Mesenchymal stem cell (in vitro differentiated cells and primary cell): ENCODE measurements at regions not wholly inside any gene's neighbourhood (a gene's known extent, or its start where the extent isn't known, plus 50 kb on each side); places are given as distances from the start of the nearest gene placed in this dataset.
"Not testable (repeated sequence)": the region's sequence is repeated elsewhere in the genome, so short reads cannot be mapped to it uniquely, and the experiment has no call there.

Experiments
- DNase-seq: peaks from one replicate; pipeline ENCODE4 v3.0.0-alpha.2; 2013
- H2AFZ ChIP-seq: one replicate; pipeline ENCODE4 v1.6.1; 2013; ENCODE audit warnings: low read depth, mild to moderate bottlenecking, control low read depth, inconsistent platforms, low read length, moderate library complexity
- H2AK5ac ChIP-seq: 2 replicates; pipeline ENCODE4 v1.6.1; 2013; ENCODE audit warnings: low read length, moderate library complexity, mild to moderate bottlenecking, inconsistent platforms; ENCODE audit not compliant: severe bottlenecking
- H2BK120ac ChIP-seq: one replicate; pipeline ENCODE4 v1.6.1; 2013; ENCODE audit warnings: low read depth, mild to moderate bottlenecking, inconsistent platforms, low read length, moderate library complexity
- H2BK12ac ChIP-seq, 2 experiments: one replicate each; pipeline ENCODE4 v1.6.1; 2013; ENCODE audit warnings: inconsistent platforms in 2 of 2, low read length in 2 of 2, mild to moderate bottlenecking in 2 of 2, moderate library complexity in 2 of 2, control low read depth in 1 of 2
- H2BK15ac ChIP-seq: one replicate; pipeline ENCODE4 v1.6.1; 2013; ENCODE audit warnings: mild to moderate bottlenecking, low read depth, inconsistent platforms; ENCODE audit not compliant: poor library complexity, severe bottlenecking
- H2BK5ac ChIP-seq: 2 replicates; pipeline ENCODE4 v1.6.1; 2013; ENCODE audit warnings: low read depth, mild to moderate bottlenecking, low read length, control low read depth, inconsistent platforms; ENCODE audit not compliant: poor library complexity, severe bottlenecking
- H3K14ac ChIP-seq, 2 experiments: one replicate each; pipeline ENCODE4 v1.6.1; 2013; ENCODE audit warnings: inconsistent platforms in 2 of 2, low read length in 2 of 2, control low read depth in 1 of 2, mild to moderate bottlenecking in 1 of 2, moderate library complexity in 1 of 2
- H3K18ac ChIP-seq, 2 experiments: one replicate each; pipeline ENCODE4 v1.6.1; 2013; ENCODE audit warnings: inconsistent platforms in 2 of 2, low read length in 2 of 2, control low read depth in 1 of 2, low read depth in 1 of 2, mild to moderate bottlenecking in 1 of 2
- H3K23ac ChIP-seq, 2 experiments: one replicate each; pipeline ENCODE4 v1.6.1; 2013; ENCODE audit warnings: inconsistent platforms in 2 of 2, low read length in 2 of 2, mild to moderate bottlenecking in 2 of 2, moderate library complexity in 2 of 2, control low read depth in 1 of 2
- H3K27ac ChIP-seq: 2 replicates; pipeline ENCODE4 v1.5.1; 2013; ENCODE audit warnings: mild to moderate bottlenecking, moderate library complexity, low read length, control low read depth, inconsistent platforms; ENCODE audit not compliant: poor library complexity, severe bottlenecking
- H3K27me3 ChIP-seq, 2 experiments: 2 replicates each; pipeline versions ENCODE4 v1.6.1 to v1.7.0; 2013; ENCODE audit warnings: low read length in 2 of 2, mild to moderate bottlenecking in 2 of 2, moderate library complexity in 2 of 2, control low read depth in 1 of 2, inconsistent platforms in 1 of 2; ENCODE audit not compliant: control insufficient read depth in 1 of 2, insufficient read depth in 1 of 2
- H3K36me3 ChIP-seq, 2 experiments: 2 replicates each; pipeline versions ENCODE4 v1.6.1 to v1.7.0; 2013; ENCODE audit warnings: low read length in 2 of 2, control low read depth in 1 of 2, inconsistent platforms in 1 of 2, low read depth in 1 of 2, mild to moderate bottlenecking in 1 of 2; ENCODE audit not compliant: insufficient read depth in 2 of 2, control insufficient read depth in 1 of 2
- H3K4ac ChIP-seq, 2 experiments: one replicate each; pipeline ENCODE4 v1.6.1; 2013; ENCODE audit warnings: inconsistent platforms in 2 of 2, low read length in 2 of 2, mild to moderate bottlenecking in 2 of 2, moderate library complexity in 2 of 2, control low read depth in 1 of 2, low read depth in 1 of 2
- H3K4me1 ChIP-seq: 2 replicates; pipeline ENCODE4 v1.6.1; 2013; ENCODE audit warnings: low read depth, low read length, control low read depth; ENCODE audit not compliant: control insufficient read depth, insufficient read depth
- H3K4me2 ChIP-seq: 2 replicates; pipeline ENCODE4 v1.6.1; 2013; ENCODE audit warnings: low read length, mild to moderate bottlenecking, inconsistent platforms; ENCODE audit not compliant: poor library complexity, severe bottlenecking
- H3K4me3 ChIP-seq, 2 experiments: 2 replicates each; pipeline versions ENCODE4 v1.5.1 to v1.7.0; 2013; ENCODE audit warnings: low read length in 2 of 2, mild to moderate bottlenecking in 2 of 2, control low read depth in 1 of 2, low read depth in 1 of 2; ENCODE audit not compliant: insufficient read depth in 1 of 2
- H3K79me1 ChIP-seq: replicated peaks from 2 replicates; pipeline ENCODE4 v1.6.1; 2013; ENCODE audit warnings: mild to moderate bottlenecking, control low read depth, low read length, inconsistent platforms; ENCODE audit not compliant: poor library complexity, severe bottlenecking
- H3K9ac ChIP-seq: 2 replicates; pipeline ENCODE4 v1.7.0; 2013; ENCODE audit warnings: mild to moderate bottlenecking, low read length, moderate library complexity
- H3K9me3 ChIP-seq: 2 replicates; pipeline ENCODE4 v1.7.0; 2013; ENCODE audit warnings: mild to moderate bottlenecking, low read length; ENCODE audit not compliant: control insufficient read depth
- H4K8ac ChIP-seq: one replicate; pipeline ENCODE4 v1.6.1; 2013; ENCODE audit warnings: inconsistent platforms, mild to moderate bottlenecking, low read length, moderate library complexity
- H4K91ac ChIP-seq: one replicate; pipeline ENCODE4 v1.6.1; 2013; ENCODE audit warnings: mild to moderate bottlenecking, low read length, inconsistent platforms
- WGBS: methylation state at CpG from one replicate; pipeline ENCODE4 v1.1.7; 2013; ENCODE audit warnings: mixed read lengths; 5-methylcytosine and 5-hydroxymethylcytosine counted together

DNA sequence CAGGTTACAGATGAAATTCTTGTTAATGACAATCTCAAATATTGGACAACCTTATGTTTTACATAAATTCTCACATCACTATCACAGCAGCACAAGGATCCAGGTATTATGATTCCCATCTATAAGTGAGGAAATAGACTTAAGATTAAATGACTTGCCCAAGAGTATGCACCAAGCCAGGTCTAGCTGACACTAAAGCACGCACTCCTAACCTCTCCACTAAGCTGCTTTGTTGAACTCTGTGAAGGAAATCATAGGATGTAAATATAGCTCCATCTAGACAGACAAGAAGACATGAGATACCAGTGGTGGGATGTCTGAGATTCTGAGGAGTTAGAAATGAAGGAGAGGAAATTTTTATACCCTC is 87.9 kb downstream of the PHLDA1 start:
- H3K23ac ChIP-seq, result no peak overlapping the region
- WGBS, result no CpG with 5 or more reads among the region's 1 CpG
- H4K91ac ChIP-seq, result no peak overlapping the region
- no peaks in the 10 kb centered on the region for H3K4me1 ChIP-seq
- no peak overlapping the region for H2BK120ac ChIP-seq
- peak overlapping the region; percentile 77 for H2AK5ac ChIP-seq
- no peak overlapping the region for H3K14ac ChIP-seq
- H3K4me2 ChIP-seq, result no peak overlapping the region
- H2BK5ac ChIP-seq, result no peak overlapping the region
- H3K36me3 ChIP-seq, result no peaks in the 10 kb centered on the region
- H4K8ac ChIP-seq, result no peak overlapping the region
- H3K9ac ChIP-seq, result peak overlapping the region; percentile 71
- no peaks in the 10 kb centered on the region for H3K79me1 ChIP-seq
- H3K27me3 ChIP-seq, result no peaks in the 10 kb centered on the region
- peak overlapping the region in 1 of 2 experiments; percentile 61 for H3K18ac ChIP-seq
- no peak overlapping the region for H2BK15ac ChIP-seq
- H3K9me3 ChIP-seq, result no peaks in the 10 kb centered on the region
- H3K4ac ChIP-seq, result peak overlapping the region; percentile 81 to 86
- no peak for DNase-seq
- peak overlapping the region; percentile 92 for H3K27ac ChIP-seq
- no peak overlapping the region for H2BK12ac ChIP-seq
- H3K4me3 ChIP-seq, result no peak overlapping the region
- no peak overlapping the region for H2AFZ ChIP-seq

GRCh38 chr12:75941661-75942060 is 89.9 kb downstream of the PHLDA1 start:
- not testable (repeated sequence) for H3K4me1 ChIP-seq, H3K27ac ChIP-seq
- 100% methylated on average over 8 of the region's 31 CpGs for WGBS

DNA sequence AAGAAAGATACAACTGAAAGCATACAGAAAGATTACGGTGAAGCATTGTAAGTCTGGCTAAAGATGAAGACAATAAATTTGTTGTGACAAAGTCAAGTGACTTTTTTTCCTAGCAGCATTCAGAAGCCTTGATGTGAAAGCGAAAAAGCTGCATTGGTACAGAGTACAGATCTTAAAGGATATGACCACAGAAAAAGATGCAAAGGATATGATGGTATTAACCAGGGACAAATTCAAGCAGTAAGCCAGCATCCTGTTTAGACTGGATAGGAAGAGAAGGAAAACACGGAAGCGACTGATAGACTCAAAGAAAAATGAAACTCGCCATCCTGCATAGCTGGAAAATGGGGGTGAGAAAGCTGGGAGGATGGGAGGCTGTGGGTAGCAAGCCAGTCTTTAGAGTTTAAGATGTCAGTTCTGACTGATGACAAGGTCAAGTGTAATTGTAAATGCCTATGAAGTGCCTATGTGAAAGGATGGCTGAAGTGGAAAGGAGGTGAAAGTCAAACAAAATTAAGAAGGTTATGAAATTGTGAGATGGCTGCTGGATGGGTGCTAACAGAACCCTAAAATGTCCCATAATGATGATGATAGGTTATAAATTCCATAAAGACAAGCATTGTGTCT is 92.4 kb downstream of the PHLDA1 start:
- H3K27me3 ChIP-seq, result no peaks in the 10 kb centered on the region
- peak overlapping the region; percentile 34 for H2BK120ac ChIP-seq
- WGBS, result 32% methylated on average over 5 of the region's 5 CpGs
- H2AK5ac ChIP-seq, result no peak overlapping the region
- H3K9ac ChIP-seq, result no peak overlapping the region
- H3K4me2 ChIP-seq, result no peak overlapping the region
- H2BK12ac ChIP-seq, result no peak overlapping the region
- no peak overlapping the region for H3K14ac ChIP-seq
- no peak overlapping the region for H2BK15ac ChIP-seq
- no peak overlapping the region for H3K4me3 ChIP-seq
- DNase-seq, result peak; percentile 82
- H3K18ac ChIP-seq, result peak overlapping the region in 1 of 2 experiments; percentile 75
- no peak overlapping the region for H3K27ac ChIP-seq
- no peaks in the 10 kb centered on the region for H3K4me1 ChIP-seq
- H3K79me1 ChIP-seq, result no peaks in the 10 kb centered on the region
- H4K91ac ChIP-seq, result no peak overlapping the region
- H2BK5ac ChIP-seq, result no peak overlapping the region
- no peak overlapping the region for H2AFZ ChIP-seq
- no peaks in the 10 kb centered on the region for H3K36me3 ChIP-seq
- no peaks in the 10 kb centered on the region for H3K9me3 ChIP-seq
- H3K4ac ChIP-seq, result peak overlapping the region in 1 of 2 experiments; percentile 7
- H3K23ac ChIP-seq, result no peak overlapping the region
- no peak overlapping the region for H4K8ac ChIP-seq

More at GRCh38 chr12:75941661-75942060, 89.9 kb downstream of the PHLDA1 start:
- H2BK5ac ChIP-seq, H3K9ac ChIP-seq, H4K8ac ChIP-seq, H2AFZ ChIP-seq, H3K9me3 ChIP-seq, H3K36me3 ChIP-seq, H3K23ac ChIP-seq, H2AK5ac ChIP-seq, H4K91ac ChIP-seq, H3K18ac ChIP-seq, H3K27me3 ChIP-seq, H2BK15ac ChIP-seq, DNase-seq, H3K4me2 ChIP-seq, H2BK120ac ChIP-seq, H3K4me3 ChIP-seq, H3K79me1 ChIP-seq, H3K14ac ChIP-seq, H2BK12ac ChIP-seq, H3K4ac ChIP-seq: not testable (repeated sequence)

DNA sequence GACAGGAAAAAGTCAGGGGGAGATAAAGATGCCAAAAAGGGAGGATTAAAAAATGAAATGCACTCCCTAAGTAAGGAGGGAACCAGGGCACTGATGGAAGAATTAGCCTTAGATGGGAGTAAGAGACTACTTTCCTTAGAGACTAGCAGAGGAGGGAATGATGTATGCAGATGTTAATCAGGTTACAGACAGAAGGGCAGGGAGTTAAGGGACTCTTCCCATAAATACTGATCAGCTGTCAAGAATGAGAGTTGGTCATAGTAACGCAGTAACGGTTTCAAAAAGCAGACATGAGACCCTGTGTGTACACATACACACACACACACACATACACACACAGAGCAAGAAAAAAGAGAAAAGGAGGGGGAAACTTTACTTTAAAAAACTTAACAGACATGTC is 93.4 kb downstream of the PHLDA1 start:
- Histone ChIP-seq H3K27me3 (no peaks in the 10 kb centered on the region), H2BK120ac (no peak overlapping the region), H3K4me2 (no peak overlapping the region), H2BK12ac (no peak overlapping the region), H3K36me3 (no peaks in the 10 kb centered on the region), H3K18ac (no peak overlapping the region), H2AFZ (no peak overlapping the region), H3K23ac (no peak overlapping the region), H3K9ac (no peak overlapping the region), H4K8ac (no peak overlapping the region), H3K4ac (no peak overlapping the region), H3K14ac (no peak overlapping the region), H3K4me3 (no peak overlapping the region), H2BK15ac (no peak overlapping the region), H3K79me1 (no peaks in the 10 kb centered on the region), H3K27ac (no peak overlapping the region), H2AK5ac (no peak overlapping the region), H2BK5ac (no peak overlapping the region), H4K91ac (no peak overlapping the region), H3K9me3 (no peaks in the 10 kb centered on the region), H3K4me1 (peaks cover 3% of the 10 kb centered on the region)
- WGBS, result 0% methylated on average over 1 of the region's 2 CpGs
- DNase-seq, result peak; percentile 81
